ENCODE measurements at regions not wholly inside any gene's neighbourhood (a gene's known extent, or its start where the extent isn't known, plus 50 kb on each side); places are given as distances from the start of the nearest gene placed in this dataset.
"Not testable (repeated sequence)": the region's sequence is repeated elsewhere in the genome, so short reads cannot be mapped to it uniquely, and the experiment has no call there.

GRCh38 chr4:106524772-106525171 lies 156.2 kb upstream of the GIMD1 start:
- DNase-seq (ENCODE audit: low read depth in 2 of 2) = not testable (repeated sequence)

GRCh38 chr4:106522839-106523238 lies 154.3 kb upstream of the GIMD1 start:
- no peak for DNase-seq (ENCODE audit: low read depth in 2 of 2)

- DNase-seq (ENCODE audit: low read depth in 2 of 2) = no peak
These were observed 144.1 kb upstream of the GIMD1 start for GRCh38 chr4:106512706-106513105.

GRCh38 chr4:106507440-106507839 lies 138.9 kb upstream of the GIMD1 start:
- DNase-seq (ENCODE audit: low read depth in 2 of 2) = no peak

- no peak for DNase-seq (ENCODE audit: low read depth in 2 of 2)
These were observed 134.8 kb upstream of the GIMD1 start for GRCh38 chr4:106503116-106504050.

- peak in 1 of 2 donors; percentile 6 for DNase-seq (ENCODE audit: low read depth in 2 of 2)
These were observed 133.6 kb upstream of the GIMD1 start for GRCh38 chr4:106502106-106502699.

- DNase-seq (ENCODE audit: low read depth in 2 of 2) = no peak
These were observed 128.7 kb upstream of the GIMD1 start for GRCh38 chr4:106497271-106497670.

GRCh38 chr4:106496061-106496460 lies 127.5 kb upstream of the GIMD1 start:
- DNase-seq (ENCODE audit: low read depth in 2 of 2) = no peak

- DNase-seq (ENCODE audit: low read depth in 2 of 2) = no peak
These were observed 126.9 kb upstream of the GIMD1 start for GRCh38 chr4:106495476-106495875.

- DNase-seq (ENCODE audit: low read depth in 2 of 2) = no peak
These were observed 125.5 kb upstream of the GIMD1 start for GRCh38 chr4:106494066-106494465.

- DNase-seq (ENCODE audit: low read depth in 2 of 2) = no peak
These were observed 124.5 kb upstream of the GIMD1 start for GRCh38 chr4:106493086-106493485.

GRCh38 chr4:106486533-106486932 lies 118.0 kb upstream of the GIMD1 start:
- DNase-seq (ENCODE audit: low read depth in 2 of 2) = no peak

- DNase-seq (ENCODE audit: low read depth in 2 of 2) = no peak
These were observed 113.2 kb upstream of the GIMD1 start for GRCh38 chr4:106481801-106482200.

GRCh38 chr4:106478152-106478551 lies 109.6 kb upstream of the GIMD1 start:
- DNase-seq (ENCODE audit: low read depth in 2 of 2) = no peak

GRCh38 chr4:106476741-106477140 lies 108.2 kb upstream of the GIMD1 start:
- DNase-seq (ENCODE audit: low read depth in 2 of 2) = no peak

GRCh38 chr4:106473515-106473914 lies 104.9 kb upstream of the GIMD1 start:
- no peak for DNase-seq (ENCODE audit: low read depth in 2 of 2)

- no peak for DNase-seq (ENCODE audit: low read depth in 2 of 2)
These were observed 102.6 kb upstream of the GIMD1 start for GRCh38 chr4:106471151-106471550.

- no peak for DNase-seq (ENCODE audit: low read depth in 2 of 2)
These were observed 95.0 kb upstream of the GIMD1 start for GRCh38 chr4:106463622-106464021.

- no peak for DNase-seq (ENCODE audit: low read depth in 2 of 2)
These were observed 86.0 kb upstream of the GIMD1 start for GRCh38 chr4:106454581-106454980.

- DNase-seq (ENCODE audit: low read depth in 2 of 2) = no peak
These were observed 85.4 kb upstream of the GIMD1 start for GRCh38 chr4:106454021-106454420.

- DNase-seq (ENCODE audit: low read depth in 2 of 2) = no peak
These were observed 82.5 kb upstream of the GIMD1 start for GRCh38 chr4:106451091-106451490.

GRCh38 chr4:106450249-106450648 lies 81.7 kb upstream of the GIMD1 start:
- no peak for DNase-seq (ENCODE audit: low read depth in 2 of 2)

- DNase-seq (ENCODE audit: low read depth in 2 of 2) = no peak
These were observed 76.0 kb upstream of the GIMD1 start for GRCh38 chr4:106444557-106444956.
